ENCODE measurements at regions not wholly inside any gene's neighbourhood (a gene's known extent, or its start where the extent isn't known, plus 50 kb on each side); places are given as distances from the start of the nearest gene placed in this dataset.

GRCh38 chr14:98808494-98809407 is 463.2 kb downstream of the BCL11B start:
- Histone ChIP-seq H3K9me2 (no peaks in the 10 kb centered on the region), H3K4me1 (ENCODE audit: control insufficient read depth in 1 of 2, insufficient read depth in 2 of 2, low read depth in 1 of 2, low read length in 1 of 2) (no peaks in the 10 kb centered on the region), H3K36me3 (replicated peaks in 1 of 2; ENCODE audit: control insufficient read depth in 1 of 2, insufficient read depth in 2 of 2, low read length in 1 of 2) (no peaks in the 10 kb centered on the region), H4K20me1 (ENCODE audit: insufficient read depth) (no peaks in the 10 kb centered on the region), H3K4me2 (no peak overlapping the region), H3K4me3 (ENCODE audit: low read depth in 2 of 2, low read length in 1 of 2) (no peak overlapping the region), H3K9me3 (no peaks in the 10 kb centered on the region), H3K27me3 (ENCODE audit: insufficient read depth) (no peaks in the 10 kb centered on the region), H3F3A (replicated peaks; ENCODE audit: insufficient read depth) (no peaks in the 10 kb centered on the region), H3K9ac (no peak overlapping the region), H3K79me2 (ENCODE audit: insufficient read depth) (no peaks in the 10 kb centered on the region), H2AFZ (ENCODE audit: low read depth) (no peak overlapping the region), H3K27ac (ENCODE audit: low read depth in 2 of 2, low read length in 1 of 2) (no peak overlapping the region)
- 2% methylated on average over 10 of the region's 12 CpGs for WGBS (ENCODE audit: low lambda C conversion rate)
- no peak for DNase-seq
- ChIA-PET POLR2A (no interaction called here), CTCF (no interaction called here)
- TF ChIP-seq RXRA (IDR thresholded peaks at IDR 0.05; ENCODE audit: borderline replicate concordance, low read depth) = no peak
- TF ChIP-seq POLR2AphosphoS5 (IDR thresholded peaks at IDR 0.05; ENCODE audit: low read depth, low read length) = no peak
- TF ChIP-seq PBX3 (IDR thresholded peaks at IDR 0.05) = no peak
- TF ChIP-seq FOXJ3 (CRISPR knock-in tag; IDR thresholded peaks at IDR 0.05) = no peak
- no peak for TF ChIP-seq RAD21 (IDR thresholded peaks at IDR 0.05; ENCODE audit: low read length)
- TF ChIP-seq USF1 (IDR thresholded peaks at IDR 0.05; ENCODE audit: borderline replicate concordance, low read depth) = no peak
- no peak for TF ChIP-seq SMC3 (IDR thresholded peaks at IDR 0.05; ENCODE audit: low read depth, low read length)
- no peak for TF ChIP-seq GABPA (IDR thresholded peaks at IDR 0.05; ENCODE audit: low read depth)
- TF ChIP-seq FOSL2 (IDR thresholded peaks at IDR 0.05; ENCODE audit: borderline replicate concordance, low read depth) = no peak
- no peak for TF ChIP-seq ELF1 (IDR thresholded peaks at IDR 0.05)
- no peak for TF ChIP-seq NFIC (IDR thresholded peaks at IDR 0.05; ENCODE audit: borderline replicate concordance)
- no peak for TF ChIP-seq EP300 (IDR thresholded peaks at IDR 0.05; ENCODE audit: borderline replicate concordance in 1 of 2, low read depth in 1 of 2, low read length in 1 of 2)
- TF ChIP-seq TAF1 (IDR thresholded peaks at IDR 0.05; ENCODE audit: borderline replicate concordance, low read depth, low read length) = no peak
- no peak for TF ChIP-seq USF2 (IDR thresholded peaks at IDR 0.05; ENCODE audit: borderline replicate concordance, low read depth, low read length)

GRCh38 chr14:98816195-98816594 is 455.8 kb downstream of the BCL11B start:
- no peak overlapping the region for H3K4me2 ChIP-seq
- no peaks in the 10 kb centered on the region for H3F3A ChIP-seq (replicated peaks; ENCODE audit: insufficient read depth)
- TF ChIP-seq FOSL2 (IDR thresholded peaks at IDR 0.05; ENCODE audit: borderline replicate concordance, low read depth) (no peak), SIN3A (IDR thresholded peaks at IDR 0.05; ENCODE audit: borderline replicate concordance, low read depth, low read length) (no peak), GABPA (IDR thresholded peaks at IDR 0.05; ENCODE audit: low read depth) (no peak), NRF1 (IDR thresholded peaks at IDR 0.05; ENCODE audit: low read depth, low read length) (no peak), ZBTB33 (IDR thresholded peaks at IDR 0.05; ENCODE audit: borderline replicate concordance, low read depth) (no peak), TEAD4 (IDR thresholded peaks at IDR 0.05; ENCODE audit: borderline replicate concordance, insufficient read depth) (no peak)
- WGBS (ENCODE audit: low lambda C conversion rate) = 0% methylated on average over 8 of the region's 8 CpGs
- no peaks in the 10 kb centered on the region for H3K27me3 ChIP-seq (ENCODE audit: insufficient read depth)
- H3K4me1 ChIP-seq (ENCODE audit: control insufficient read depth in 1 of 2, insufficient read depth in 2 of 2, low read depth in 1 of 2, low read length in 1 of 2) = no peaks in the 10 kb centered on the region
- DNase-seq = no peak
- no peaks in the 10 kb centered on the region for H3K79me2 ChIP-seq (ENCODE audit: insufficient read depth)
- CTCF ChIA-PET = no interaction called here
- no peak overlapping the region for H3K9ac ChIP-seq
- H3K4me3 ChIP-seq (ENCODE audit: low read depth in 2 of 2, low read length in 1 of 2) = no peak overlapping the region
- H2AFZ ChIP-seq (ENCODE audit: low read depth) = no peak overlapping the region
- no peaks in the 10 kb centered on the region for H4K20me1 ChIP-seq (ENCODE audit: insufficient read depth)
- no peaks in the 10 kb centered on the region for H3K9me2 ChIP-seq
- POLR2A ChIA-PET = no interaction called here
- H3K36me3 ChIP-seq (replicated peaks in 1 of 2; ENCODE audit: control insufficient read depth in 1 of 2, insufficient read depth in 2 of 2, low read length in 1 of 2) = no peaks in the 10 kb centered on the region
- H3K9me3 ChIP-seq = no peaks in the 10 kb centered on the region
- no peak overlapping the region for H3K27ac ChIP-seq (ENCODE audit: low read depth in 2 of 2, low read length in 1 of 2)

Measured in SK-N-SH (cell line).